GM12878 (cell line): ENCODE measurements at regions not wholly inside any gene's neighbourhood (a gene's known extent, or its start where the extent isn't known, plus 50 kb on each side); places are given as distances from the start of the nearest gene placed in this dataset.

ENCODE experiments used
- ATAC-seq: fragments of 200-7000 bp; cut with Tn5 transposase; 3 replicates; pipeline ENCODE4 v1.9.1; 2020; ENCODE audit warnings: mild to moderate bottlenecking, moderate library complexity
- BruUV-seq: library from RNA; stranded (reverse); fragments of 400-500 nt; replicated peaks from 2 replicates; lab custom pipeline; 2021; lab: Mats Ljungman, UMichigan
- CTCF ChIA-PET: fragments of 300-600 bp; sonication (Branson Sonifier 250); formaldehyde crosslinking; extraction: SDS; loops from one replicate; lab custom pipeline; 2021; ENCODE audit warnings: inconsistent platforms; lab: Yijun Ruan, JAX
- POLR2A ChIA-PET: fragments of 350-600 bp; formaldehyde crosslinking; extraction: SDS; loops from one replicate; lab custom pipeline; 2021; ENCODE audit warnings: inconsistent platforms; lab: Charles Lee
- RAD21 ChIA-PET: fragments of 300-600 bp; sonication (Branson Sonifier 250); formaldehyde crosslinking; loops from one replicate; lab custom pipeline; 2023; ENCODE audit warnings: antibody characterized with exemption; ENCODE audit not compliant: unreplicated experiment; lab: Charles Lee
- SMC1A ChIA-PET: fragments of 300-600 bp; sonication (Branson Sonifier 250); formaldehyde crosslinking; loops from one replicate; lab custom pipeline; 2023; ENCODE audit not compliant: unreplicated experiment, uncharacterized antibody; lab: Charles Lee
- DNase-seq: peaks from one replicate; pipeline ENCODE4 v3.0.0-alpha.2; 2011; ENCODE audit warnings: low read depth, low spot score
- FAIRE-seq: peaks from 3 replicates; lab custom pipeline; 2011; peaks lifted over from hg19 to GRCh38; lab: Jason Lieb, UNC
- H2AFZ ChIP-seq: 2 replicates; pipeline ENCODE4 v1.6.0; 2011; ENCODE audit warnings: low read depth, low read length, control low read depth; ENCODE audit not compliant: control insufficient read depth
- H3K27ac ChIP-seq: 2 replicates; pipeline ENCODE4 v1.5.1; 2011; ENCODE audit warnings: control low read depth; ENCODE audit not compliant: control insufficient read depth, insufficient read depth
- H3K27me3 ChIP-seq, 2 experiments: replicated peaks in 1 of 2; 2 replicates each; pipeline versions ENCODE4 v1.6.0 to v1.6.1; 2011; ENCODE audit warnings: low read length in 1 of 2; ENCODE audit not compliant: control insufficient read depth in 2 of 2, insufficient read depth in 2 of 2
- H3K36me3 ChIP-seq, 2 experiments: 2 replicates each; pipeline ENCODE4 v1.5.1; 2011; ENCODE audit warnings: low read length in 1 of 2; ENCODE audit not compliant: control insufficient read depth in 2 of 2, insufficient read depth in 2 of 2
- H3K4me1 ChIP-seq: 2 replicates; pipeline ENCODE4 v1.6.1; 2011; ENCODE audit warnings: mild to moderate bottlenecking, low read length, moderate library complexity, mixed read lengths; ENCODE audit not compliant: control insufficient read depth, insufficient read depth
- H3K4me2 ChIP-seq: 2 replicates; pipeline ENCODE4 v1.6.0; 2011; ENCODE audit warnings: control low read depth; ENCODE audit not compliant: control insufficient read depth, insufficient read depth
- H3K4me3 ChIP-seq: fragments of 200-600 bp; sonication (generic); 2 replicates; pipeline ENCODE4 v1.5.1; 2016
- H3K79me2 ChIP-seq: 2 replicates; pipeline ENCODE4 v1.6.0; 2011; ENCODE audit warnings: low read length; ENCODE audit not compliant: control insufficient read depth, insufficient read depth
- H3K9ac ChIP-seq: 2 replicates; pipeline ENCODE4 v1.8.0; 2011; ENCODE audit warnings: low read length, control low read depth, mixed read lengths; ENCODE audit not compliant: control insufficient read depth, insufficient read depth
- H3K9me3 ChIP-seq: replicated peaks from 3 replicates; pipeline ENCODE4 v1.5.1; 2011; ENCODE audit warnings: mild to moderate bottlenecking, low read length; ENCODE audit not compliant: control insufficient read depth, insufficient read depth
- H4K20me1 ChIP-seq: 2 replicates; pipeline ENCODE4 v1.6.0; 2011; ENCODE audit not compliant: control insufficient read depth, insufficient read depth
- ETV6 ChIP-seq, 2 experiments: fragments of 450-650 bp in 1 of 2; IDR thresholded peaks in 1 of 2; conservative IDR thresholded peaks in 1 of 2; 2 replicates each; pipeline ENCODE4 v1.6.1; 2014; ENCODE audit warnings: antibody characterized with exemption in 1 of 2, borderline replicate concordance in 1 of 2, low read depth in 1 of 2, mild to moderate bottlenecking in 1 of 2, moderate library complexity in 1 of 2
- HCFC1 ChIP-seq: fragments of 150-350 bp; IDR thresholded peaks from 2 replicates; pipeline ENCODE4 v1.6.1; 2014; ENCODE audit warnings: low read length
- HDAC6 ChIP-seq: fragments of 200-600 bp; sonication (generic); IDR thresholded peaks from one replicate; pipeline ENCODE4 v1.8.0; 2017; ENCODE audit warnings: antibody characterized with exemption; ENCODE audit not compliant: unreplicated experiment
- NBN ChIP-seq: fragments of 450-650 bp; IDR thresholded peaks from 2 replicates; pipeline ENCODE4 v1.6.1; 2016
- NFXL1 ChIP-seq: fragments of 450-650 bp; IDR thresholded peaks from 2 replicates; pipeline ENCODE4 v1.6.1; 2017; ENCODE audit warnings: antibody characterized with exemption, mild to moderate bottlenecking, borderline replicate concordance
- POLR2AphosphoS5 ChIP-seq: IDR thresholded peaks from 2 replicates; pipeline ENCODE4 v1.6.1; 2011; ENCODE audit warnings: mild to moderate bottlenecking, low read length, inconsistent platforms
- POU2F2 ChIP-seq: IDR thresholded peaks from 3 replicates; pipeline ENCODE4 v1.6.1; 2011; ENCODE audit warnings: low read depth, mild to moderate bottlenecking, low read length, borderline replicate concordance
- RAD21 ChIP-seq: IDR thresholded peaks from 2 replicates; pipeline ENCODE4 v1.6.1; 2011; ENCODE audit warnings: mild to moderate bottlenecking, low read depth, low read length, moderate library complexity; ENCODE audit not compliant: insufficient read depth
- RB1 ChIP-seq: fragments of 450-650 bp; formaldehyde crosslinking; IDR thresholded peaks from 2 replicates; pipeline ENCODE4 v1.6.1; 2017; ENCODE audit warnings: mild to moderate bottlenecking, borderline replicate concordance
- RUNX3 ChIP-seq: IDR thresholded peaks from 2 replicates; pipeline ENCODE4 v1.6.1; 2012; ENCODE audit warnings: low read length, inconsistent platforms
- SPI1 ChIP-seq: IDR thresholded peaks from 2 replicates; pipeline ENCODE4 v1.6.1; 2011; ENCODE audit warnings: low read depth, mild to moderate bottlenecking, low read length, moderate library complexity, borderline replicate concordance; ENCODE audit not compliant: insufficient read depth
- SUZ12 ChIP-seq: fragments of 200-600 bp; sonication (generic); IDR thresholded peaks from one replicate; pipeline ENCODE4 v1.6.1; 2018; ENCODE audit warnings: antibody characterized with exemption, mild to moderate bottlenecking; ENCODE audit not compliant: unreplicated experiment
- YY1 ChIP-seq: IDR thresholded peaks from 2 replicates; pipeline ENCODE4 v1.6.1; 2011; ENCODE audit warnings: low read depth, mild to moderate bottlenecking, low read length
- ZNF207 ChIP-seq: fragments of 450-650 bp; IDR thresholded peaks from 2 replicates; pipeline ENCODE4 v1.6.1; 2014; ENCODE audit warnings: antibody characterized with exemption, mild to moderate bottlenecking, borderline replicate concordance
- ZNF217 ChIP-seq: fragments of 450-650 bp; IDR thresholded peaks from 2 replicates; pipeline ENCODE4 v1.6.1; 2017; ENCODE audit warnings: antibody characterized with exemption, mild to moderate bottlenecking
- ZSCAN29 ChIP-seq: fragments of 450-650 bp; IDR thresholded peaks from 2 replicates; pipeline ENCODE4 v1.6.1; 2017; ENCODE audit warnings: mild to moderate bottlenecking, moderate library complexity
- WGBS: methylation state at CpG from one replicate; pipeline ENCODE4 v1.1.6; 2016; ENCODE audit warnings: low lambda C conversion rate; ENCODE audit not compliant: insufficient replicate concordance, insufficient coverage; ENCODE audit errors: missing lambda C conversion rate; 5-methylcytosine and 5-hydroxymethylcytosine counted together
- in situ Hi-C: fragments of 300-500 bp; cut with MboI; formaldehyde crosslinking; loops from 9 replicates; pipeline ENCODE4 v1.14.3; 2018; ENCODE audit warnings: mixed read lengths
- intact Hi-C: fragments of 100-400 bp; cut with micrococcal nuclease; formaldehyde crosslinking; loops from one replicate; pipeline ENCODE4 v1.14.2; 2022; ENCODE audit not compliant: unreplicated experiment
- TF ChIP-seq, protein P1 (sequence below): fragments of 450-650 bp; IDR thresholded peaks from 2 replicates; pipeline ENCODE4 v1.6.1; 2018; ENCODE audit warnings: mild to moderate bottlenecking, low read depth, moderate library complexity; ENCODE audit not compliant: partially characterized antibody

DNA sequence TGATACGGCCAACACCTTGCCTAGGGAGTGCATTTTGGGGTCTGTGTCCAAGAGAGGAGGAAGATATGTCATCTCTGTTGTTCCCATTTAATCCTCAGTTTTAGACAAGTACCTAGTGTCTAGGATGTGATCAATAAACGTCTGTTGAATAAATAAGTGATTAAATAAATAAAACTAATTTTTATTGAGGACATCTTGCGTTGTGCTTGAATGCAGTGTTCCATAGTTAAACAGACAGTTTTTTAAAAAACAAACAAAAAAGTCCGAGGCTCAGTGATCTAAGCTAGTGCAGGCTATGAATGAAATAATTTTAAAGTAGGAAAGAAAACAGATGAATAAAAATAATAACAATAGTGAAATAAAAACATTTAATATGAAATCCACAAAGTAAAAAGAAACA, 283.0 kb upstream of the MAF start:
- WGBS: 18% methylated on average over 4 of the region's 4 CpGs
- FAIRE-seq: no peak
- SMC1A ChIA-PET: no interaction called here

More for the DNA sequence above, 283.0 kb upstream of the MAF start:
- no peak for DNase-seq
- H3K4me2 ChIP-seq: no peak overlapping the region
- TF ChIP-seq ZSCAN29 (no peak), POU2F2 (no peak), SUZ12 (no peak), HCFC1 (no peak), RAD21 (no peak), SPI1 (no peak), NFXL1 (no peak), POLR2AphosphoS5 (no peak), HDAC6 (no peak), ETV6 (conservative IDR thresholded peaks at IDR 0.05 in 1 of 2, IDR thresholded peaks at IDR 0.05 in 1 of 2; ENCODE audit: borderline replicate concordance in 1 of 2, low read depth in 1 of 2) (no peak), ZNF217 (no peak), ZNF207 (no peak), RUNX3 (no peak), YY1 (no peak), NBN (no peak), RB1 (no peak)
- TF ChIP-seq, protein P1, sequence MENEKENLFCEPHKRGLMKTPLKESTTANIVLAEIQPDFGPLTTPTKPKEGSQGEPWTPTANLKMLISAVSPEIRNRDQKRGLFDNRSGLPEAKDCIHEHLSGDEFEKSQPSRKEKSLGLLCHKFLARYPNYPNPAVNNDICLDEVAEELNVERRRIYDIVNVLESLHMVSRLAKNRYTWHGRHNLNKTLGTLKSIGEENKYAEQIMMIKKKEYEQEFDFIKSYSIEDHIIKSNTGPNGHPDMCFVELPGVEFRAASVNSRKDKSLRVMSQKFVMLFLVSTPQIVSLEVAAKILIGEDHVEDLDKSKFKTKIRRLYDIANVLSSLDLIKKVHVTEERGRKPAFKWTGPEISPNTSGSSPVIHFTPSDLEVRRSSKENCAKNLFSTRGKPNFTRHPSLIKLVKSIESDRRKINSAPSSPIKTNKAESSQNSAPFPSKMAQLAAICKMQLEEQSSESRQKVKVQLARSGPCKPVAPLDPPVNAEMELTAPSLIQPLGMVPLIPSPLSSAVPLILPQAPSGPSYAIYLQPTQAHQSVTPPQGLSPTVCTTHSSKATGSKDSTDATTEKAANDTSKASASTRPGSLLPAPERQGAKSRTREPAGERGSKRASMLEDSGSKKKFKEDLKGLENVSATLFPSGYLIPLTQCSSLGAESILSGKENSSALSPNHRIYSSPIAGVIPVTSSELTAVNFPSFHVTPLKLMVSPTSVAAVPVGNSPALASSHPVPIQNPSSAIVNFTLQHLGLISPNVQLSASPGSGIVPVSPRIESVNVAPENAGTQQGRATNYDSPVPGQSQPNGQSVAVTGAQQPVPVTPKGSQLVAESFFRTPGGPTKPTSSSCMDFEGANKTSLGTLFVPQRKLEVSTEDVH: no peak
- no peak overlapping the region for H3K4me3 ChIP-seq
- no peaks in the 10 kb centered on the region for H3K36me3 ChIP-seq
- no peaks in the 10 kb centered on the region for H3K79me2 ChIP-seq
- H2AFZ ChIP-seq: no peak overlapping the region
- H3K9ac ChIP-seq: no peak overlapping the region
- no peaks in the 10 kb centered on the region for H3K9me3 ChIP-seq
- no peaks in the 10 kb centered on the region for H3K4me1 ChIP-seq
- ChIA-PET CTCF (no interaction called here), RAD21 (no interaction called here), POLR2A (no interaction called here)
- no peak for ATAC-seq
- intact Hi-C loops (no loop called here), in situ Hi-C loops (no loop called here)
- BruUV-seq: no TSS peak
- H3K27ac ChIP-seq: no peak overlapping the region
- no peaks in the 10 kb centered on the region for H3K27me3 ChIP-seq
- H4K20me1 ChIP-seq: no peaks in the 10 kb centered on the region
